Thoracic aorta (tissue), 2 donors: ENCODE measurements at regions not wholly inside any gene's neighbourhood (a gene's known extent, or its start where the extent isn't known, plus 50 kb on each side); places are given as distances from the start of the nearest gene placed in this dataset.

Experiments used
- ATAC-seq: fragments of 150-250 bp; one replicate; pipeline ENCODE4 v1.8.0; 2017; ENCODE audit warnings: low read depth; ENCODE audit not compliant: insufficient number of reproducible peaks, low FRiP score
- DNase-seq: peaks from one replicate; pipeline ENCODE4 v3.0.0-alpha.2; 2020; ENCODE audit warnings: low spot score
- H3K27ac ChIP-seq, 2 donors: fragments of 200-600 bp; sonication (generic); 1 replicate in 1 of 2; 2 replicates in 1 of 2; pipeline ENCODE4 v1.5.1; 2016; ENCODE audit warnings: mild to moderate bottlenecking in 2 of 2, moderate library complexity in 2 of 2
- H3K27me3 ChIP-seq: fragments of 200-600 bp; sonication (generic); replicated peaks from 2 replicates; pipeline ENCODE4 v1.6.0; 2016; ENCODE audit warnings: mild to moderate bottlenecking; ENCODE audit not compliant: insufficient read depth
- H3K36me3 ChIP-seq: fragments of 200-600 bp; sonication (generic); one replicate; pipeline ENCODE4 v1.5.1; 2016
- H3K4me1 ChIP-seq, 2 donors: fragments of 200-600 bp; sonication (generic); 1 replicate in 1 of 2; 2 replicates in 1 of 2; pipeline versions ENCODE4 v1.5.1 to v1.6.0; 2016; ENCODE audit warnings: low read depth in 2 of 2, mild to moderate bottlenecking in 1 of 2; ENCODE audit not compliant: control insufficient read depth in 1 of 2
- H3K4me3 ChIP-seq: fragments of 200-600 bp; sonication (generic); 2 replicates; pipeline ENCODE4 v1.5.1; 2016; ENCODE audit warnings: mild to moderate bottlenecking
- H3K9me3 ChIP-seq: fragments of 200-600 bp; sonication (generic); 2 replicates; pipeline ENCODE4 v1.5.1; 2016
- TF ChIP-seq, protein P1 (sequence below): fragments of 200-600 bp; sonication (generic); IDR thresholded peaks from one replicate; pipeline ENCODE4 v1.5.1; 2019; ENCODE audit warnings: antibody characterized with exemption

DNA sequence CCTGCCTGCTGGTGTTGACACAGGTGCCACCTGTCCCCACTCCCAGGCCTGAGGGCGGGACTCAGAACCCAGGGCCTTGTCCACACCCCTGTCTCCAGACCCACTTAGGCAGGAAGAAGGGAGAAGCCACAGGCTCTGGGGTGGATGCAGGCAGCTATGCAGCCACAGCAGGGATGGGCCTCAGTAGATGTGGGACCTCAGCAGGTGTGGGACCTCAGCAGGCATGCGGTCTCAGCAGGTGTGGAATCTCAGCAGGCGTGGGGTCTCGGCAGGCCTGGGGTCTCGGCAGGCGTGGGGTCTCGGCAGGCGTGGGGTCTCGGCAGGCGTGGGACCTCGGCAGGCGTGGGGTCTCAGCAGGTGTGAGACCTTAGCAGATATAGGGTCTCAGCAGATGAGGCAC, 118.0 kb upstream of the PITRM1 start:
- H3K27ac ChIP-seq, result no peak overlapping the region
- ATAC-seq, result no peak
- TF ChIP-seq, protein P1, sequence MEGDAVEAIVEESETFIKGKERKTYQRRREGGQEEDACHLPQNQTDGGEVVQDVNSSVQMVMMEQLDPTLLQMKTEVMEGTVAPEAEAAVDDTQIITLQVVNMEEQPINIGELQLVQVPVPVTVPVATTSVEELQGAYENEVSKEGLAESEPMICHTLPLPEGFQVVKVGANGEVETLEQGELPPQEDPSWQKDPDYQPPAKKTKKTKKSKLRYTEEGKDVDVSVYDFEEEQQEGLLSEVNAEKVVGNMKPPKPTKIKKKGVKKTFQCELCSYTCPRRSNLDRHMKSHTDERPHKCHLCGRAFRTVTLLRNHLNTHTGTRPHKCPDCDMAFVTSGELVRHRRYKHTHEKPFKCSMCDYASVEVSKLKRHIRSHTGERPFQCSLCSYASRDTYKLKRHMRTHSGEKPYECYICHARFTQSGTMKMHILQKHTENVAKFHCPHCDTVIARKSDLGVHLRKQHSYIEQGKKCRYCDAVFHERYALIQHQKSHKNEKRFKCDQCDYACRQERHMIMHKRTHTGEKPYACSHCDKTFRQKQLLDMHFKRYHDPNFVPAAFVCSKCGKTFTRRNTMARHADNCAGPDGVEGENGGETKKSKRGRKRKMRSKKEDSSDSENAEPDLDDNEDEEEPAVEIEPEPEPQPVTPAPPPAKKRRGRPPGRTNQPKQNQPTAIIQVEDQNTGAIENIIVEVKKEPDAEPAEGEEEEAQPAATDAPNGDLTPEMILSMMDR, result no peak
- no peak for DNase-seq
- no peaks in the 10 kb centered on the region for H3K27me3 ChIP-seq
- H3K9me3 ChIP-seq, result no peaks in the 10 kb centered on the region
- H3K36me3 ChIP-seq, result no peaks in the 10 kb centered on the region
- peaks cover 0 to 22% of the 10 kb centered on the region in 2 donors for H3K4me1 ChIP-seq
- H3K4me3 ChIP-seq, result no peak overlapping the region

DNA sequence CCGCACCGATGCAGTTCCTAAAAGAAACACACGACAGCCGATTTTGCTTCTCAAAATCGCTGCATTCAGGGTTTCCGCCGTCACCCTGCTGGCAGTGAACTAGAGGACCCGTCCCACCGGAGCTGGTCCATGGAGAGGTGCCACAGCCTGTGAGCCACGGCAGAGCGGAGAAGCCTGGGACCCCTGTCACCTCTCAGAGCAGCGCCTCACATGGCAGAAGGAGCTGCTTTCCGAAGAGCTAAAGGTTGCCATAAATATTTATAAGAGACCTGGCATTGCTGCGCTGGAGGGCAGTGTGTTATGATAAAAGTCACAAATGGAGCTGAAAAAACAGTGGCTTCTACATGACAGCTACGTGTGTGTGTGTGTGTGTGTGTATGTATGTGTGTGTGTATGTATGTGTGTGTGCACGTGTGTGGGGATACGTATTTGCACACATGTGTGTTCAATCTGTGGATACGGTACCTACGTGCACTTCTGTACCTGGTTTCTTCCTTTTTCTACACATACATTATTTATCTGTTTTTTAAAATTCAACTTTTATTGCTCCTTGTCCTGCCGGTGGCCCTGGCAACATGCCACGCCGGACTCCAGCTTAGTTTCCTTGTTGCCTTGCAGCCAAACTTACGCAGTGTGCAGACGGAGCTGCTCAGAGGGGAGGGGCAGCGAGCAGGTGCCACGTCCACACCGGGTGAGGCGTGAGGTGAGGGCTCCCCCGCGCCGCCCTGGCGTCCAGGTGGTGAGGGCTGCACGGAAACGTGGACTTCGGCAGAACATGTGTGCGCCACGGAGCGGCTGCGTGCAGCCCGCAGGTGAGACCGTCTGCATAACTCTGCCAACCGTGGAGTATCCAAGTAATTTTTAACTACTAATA, 115.2 kb upstream of the PITRM1 start:
- ATAC-seq, result no peak
- DNase-seq, result no peak
- no peak overlapping the region for H3K4me3 ChIP-seq
- TF ChIP-seq, protein P1, result no peak
- H3K36me3 ChIP-seq, result no peaks in the 10 kb centered on the region
- no peaks in the 10 kb centered on the region for H3K27me3 ChIP-seq
- H3K27ac ChIP-seq, result no peak overlapping the region
- peaks cover 0 to 4% of the 10 kb centered on the region in 2 donors for H3K4me1 ChIP-seq
- H3K9me3 ChIP-seq, result no peaks in the 10 kb centered on the region

GRCh38 chr10:3282674-3283017, 110.1 kb upstream of the PITRM1 start:
- H3K9me3 ChIP-seq, result no peaks in the 10 kb centered on the region
- ATAC-seq (no peak), DNase-seq (no peak)
- TF ChIP-seq, protein P1, result no peak
- H3K27me3 ChIP-seq, result no peaks in the 10 kb centered on the region
- H3K36me3 ChIP-seq, result no peaks in the 10 kb centered on the region
- no peaks in the 10 kb centered on the region for H3K4me1 ChIP-seq
- H3K27ac ChIP-seq, result no peak overlapping the region
- H3K4me3 ChIP-seq, result no peak overlapping the region

- H3K36me3 ChIP-seq, result no peaks in the 10 kb centered on the region
- TF ChIP-seq, protein P1, result no peak
- no peak overlapping the region for H3K4me3 ChIP-seq
- no peak for DNase-seq
- no peaks in the 10 kb centered on the region for H3K27me3 ChIP-seq
- H3K27ac ChIP-seq, result no peak overlapping the region
- H3K9me3 ChIP-seq, result no peaks in the 10 kb centered on the region
- H3K4me1 ChIP-seq, result no peaks in the 10 kb centered on the region
- no peak for ATAC-seq
Measured at GRCh38 chr10:3281941-3282673, 109.5 kb upstream of the PITRM1 start.

GRCh38 chr10:3278771-3279170, 106.2 kb upstream of the PITRM1 start:
- no peak overlapping the region for H3K4me3 ChIP-seq
- no peaks in the 10 kb centered on the region for H3K4me1 ChIP-seq
- H3K9me3 ChIP-seq, result no peaks in the 10 kb centered on the region
- H3K36me3 ChIP-seq, result no peaks in the 10 kb centered on the region
- H3K27ac ChIP-seq, result no peak overlapping the region
- DNase-seq (no peak), ATAC-seq (no peak)
- TF ChIP-seq, protein P1, result no peak
- H3K27me3 ChIP-seq, result no peaks in the 10 kb centered on the region
